Activated effector memory CD4-positive, alpha-beta T cell treated with anti-CD3 and anti-CD28 coated beads, Interleukin-2, amount 50 U/mL, for 16 hours (primary cell): ENCODE measurements at regions not wholly inside any gene's neighbourhood (a gene's known extent, or its start where the extent isn't known, plus 50 kb on each side); places are given as distances from the start of the nearest gene placed in this dataset.

Experiments
- DNase-seq: peaks from one replicate; pipeline ENCODE4 v3.0.0-alpha.2; 2020

DNA sequence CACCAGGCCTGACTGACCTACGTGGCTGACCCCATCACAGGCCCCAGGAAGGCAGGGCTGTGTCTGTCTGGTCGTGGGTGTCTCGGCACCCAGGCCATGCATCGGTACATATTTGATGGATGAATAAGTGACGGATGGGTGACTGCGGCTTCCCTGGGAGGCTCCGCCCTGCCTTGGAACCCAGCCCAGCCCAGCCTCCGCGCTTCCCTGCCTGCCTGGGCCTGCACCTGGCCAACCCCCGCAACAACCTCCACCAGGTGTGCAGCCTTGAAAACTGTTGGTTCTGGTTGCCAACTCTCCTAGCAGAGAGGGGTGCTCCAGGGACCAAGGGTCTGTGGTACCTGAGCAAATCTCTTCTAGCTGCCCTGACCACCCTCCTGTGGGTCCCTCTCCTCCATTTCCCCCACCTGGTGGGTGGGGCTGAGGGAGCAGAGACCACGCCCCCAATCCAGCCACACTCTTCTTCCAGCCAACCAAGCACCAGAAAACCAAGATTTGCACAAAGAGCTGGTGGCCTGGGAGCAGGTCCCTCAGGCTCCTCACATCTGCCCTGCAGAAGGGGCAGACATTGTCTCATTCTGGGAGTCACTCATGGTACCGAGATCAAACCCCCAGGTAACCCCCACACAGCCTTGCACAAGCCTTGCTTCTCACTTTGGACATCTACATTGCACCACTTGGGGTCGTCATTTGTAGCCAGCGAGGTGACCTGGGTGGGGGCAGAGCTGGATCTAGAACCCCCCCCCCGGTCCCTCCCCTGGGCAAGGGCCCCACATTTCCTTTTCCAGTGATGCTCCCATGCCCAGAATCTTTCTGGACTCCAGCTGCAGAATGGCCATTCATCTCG is 100.6 kb upstream of the IER5L start:
- no peak for DNase-seq

DNA sequence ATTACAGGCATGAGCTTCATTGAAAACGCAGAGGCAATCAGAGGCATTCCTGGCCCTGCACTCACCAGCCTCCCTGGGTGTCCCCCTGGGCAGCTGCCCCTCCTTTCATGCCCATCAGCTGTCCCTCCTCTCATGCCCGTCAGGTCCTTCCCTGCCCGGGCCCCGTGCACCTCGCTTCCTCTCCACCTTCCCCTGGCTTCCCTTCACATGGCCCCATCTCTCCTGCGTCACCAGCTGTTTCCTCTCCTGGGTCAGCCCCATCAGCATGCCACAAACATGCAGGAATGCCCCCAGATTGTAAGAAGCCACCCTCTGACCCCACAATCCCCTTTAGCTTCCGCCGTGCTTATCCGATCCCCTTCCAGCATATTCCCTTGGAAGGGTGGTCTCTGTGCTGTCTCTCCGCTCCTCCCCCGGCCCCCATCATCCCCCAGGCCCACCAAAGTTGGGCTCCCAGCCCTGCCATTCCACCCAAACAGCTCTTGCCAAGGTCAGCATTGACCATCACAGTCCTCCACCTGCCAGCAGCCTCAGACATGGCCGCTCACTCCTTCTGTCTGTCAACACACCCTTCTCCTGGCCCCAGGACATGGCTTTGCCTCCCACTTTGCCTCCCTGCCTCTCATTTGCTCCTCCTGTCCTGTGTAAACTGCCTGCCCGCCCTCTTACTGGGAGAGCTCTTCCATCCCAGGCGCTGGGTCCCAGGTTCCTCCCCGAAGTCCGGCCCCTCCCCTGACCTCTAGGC is 98.6 kb upstream of the IER5L start:
- DNase-seq, result peak; percentile 47

- DNase-seq, result peak; percentile 24
These were observed 97.7 kb upstream of the IER5L start for GRCh38 chr9:129275626-129276247.

DNA sequence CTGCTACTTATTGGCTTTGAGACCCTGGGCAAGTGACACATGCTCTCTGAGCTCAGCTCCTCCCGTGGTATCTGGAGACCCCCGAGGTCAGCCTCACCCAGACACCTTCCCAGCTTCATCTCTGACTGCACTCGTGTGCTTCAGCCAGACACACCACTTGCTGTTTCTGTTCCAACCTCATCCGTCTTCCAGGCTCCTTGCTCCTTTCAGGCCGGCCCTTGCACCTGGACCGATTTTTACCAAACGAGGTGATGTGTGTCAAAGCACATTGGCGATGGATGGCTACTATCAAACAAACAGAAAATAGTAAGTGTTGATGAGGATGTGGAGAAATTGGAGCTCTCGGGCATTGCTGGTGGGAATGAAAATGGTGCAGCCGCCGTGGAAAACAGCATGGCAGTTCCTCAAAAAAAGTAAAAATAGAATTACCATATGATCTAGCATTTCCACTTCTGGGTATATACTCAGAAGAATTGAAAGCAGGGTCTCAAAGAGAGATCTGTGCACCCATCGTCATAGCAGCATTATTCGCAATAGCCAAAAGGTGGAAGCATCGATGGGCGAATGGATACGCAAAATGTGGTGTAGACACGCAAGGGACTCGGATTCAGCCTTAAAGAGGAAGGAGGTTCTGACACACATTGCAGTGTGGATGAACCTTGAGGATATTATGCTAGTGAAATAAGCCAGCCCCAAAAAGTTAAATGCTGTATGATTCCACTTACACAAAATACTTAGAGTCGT is 96.1 kb upstream of the IER5L start:
- peak; percentile 25 for DNase-seq

DNA sequence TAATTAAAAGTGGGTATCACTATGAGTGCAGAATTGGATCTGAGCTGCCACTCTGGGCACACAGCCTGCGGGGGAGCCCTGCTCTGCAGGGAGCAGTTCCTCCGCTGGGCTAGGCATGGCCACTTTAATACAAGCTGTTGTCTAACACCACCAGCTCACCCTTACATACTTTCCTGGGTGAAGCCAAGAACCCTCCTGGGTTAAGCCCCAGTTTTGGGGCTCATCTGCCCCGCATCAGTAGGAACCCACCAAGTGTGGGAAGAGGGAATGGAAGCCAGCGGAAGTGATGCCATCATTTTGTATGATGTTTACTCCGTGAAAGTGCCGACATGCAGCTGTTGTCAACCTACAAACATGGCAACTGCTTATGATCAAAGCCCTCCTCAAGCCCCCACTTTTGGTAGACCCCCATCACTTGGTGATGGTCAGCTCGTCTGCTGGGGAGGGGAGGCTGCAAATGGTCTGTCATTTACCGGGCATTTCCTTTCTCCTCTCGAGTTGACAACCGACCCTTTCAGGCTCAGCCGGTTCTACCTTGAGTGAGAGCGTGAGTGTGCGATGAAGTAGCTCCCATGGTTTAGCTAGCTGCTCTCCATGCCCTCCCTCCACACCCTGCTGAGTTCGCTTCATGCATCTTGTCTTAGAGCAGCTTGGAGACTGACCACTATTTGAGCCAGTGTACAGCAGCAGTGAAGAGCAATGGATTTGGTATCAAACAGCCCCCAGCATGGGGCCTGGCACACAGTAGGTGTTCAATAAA is 95.3 kb upstream of the IER5L start:
- DNase-seq, result peak; percentile 43

DNA sequence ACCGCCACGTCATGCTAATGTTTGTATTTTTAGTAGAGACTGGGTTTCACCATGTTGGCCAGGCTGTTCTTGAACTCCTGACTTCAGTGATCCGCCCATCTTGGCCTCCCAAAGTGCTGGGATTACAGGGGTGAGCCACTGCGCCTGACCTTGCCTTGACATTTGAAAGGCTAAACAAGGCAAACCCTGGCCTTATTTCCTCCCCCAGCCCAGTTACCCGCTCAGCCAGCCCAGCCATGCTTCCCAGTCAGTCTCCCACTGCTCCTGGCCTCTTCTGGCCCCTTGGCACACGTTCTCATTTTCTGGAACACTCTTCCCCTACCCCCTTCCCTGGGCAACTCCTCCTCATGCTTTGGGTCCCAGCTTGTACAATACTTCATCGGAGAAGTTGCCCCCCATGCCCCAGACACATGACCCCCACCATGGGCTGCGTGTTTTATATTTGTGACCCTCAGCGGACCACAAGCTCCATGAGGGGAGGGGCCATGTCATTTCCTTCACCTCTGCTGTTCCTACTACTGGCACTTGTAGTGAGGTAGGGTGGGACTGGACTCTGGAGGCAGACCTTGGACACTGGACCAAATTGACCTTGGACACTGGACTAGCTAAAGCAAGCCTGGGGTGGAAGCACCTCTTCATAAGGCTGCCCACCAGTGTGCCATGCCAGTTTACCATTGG is 94.4 kb upstream of the IER5L start:
- peak; percentile 30 for DNase-seq

- DNase-seq, result no peak
These were observed 92.9 kb upstream of the IER5L start for GRCh38 chr9:129270903-129271431.

GRCh38 chr9:129270205-129270604 is 92.1 kb upstream of the IER5L start:
- peak; percentile 69 for DNase-seq

GRCh38 chr9:129267141-129267540 is 89.1 kb upstream of the IER5L start:
- DNase-seq, result no peak

- DNase-seq, result no peak
These were observed 88.5 kb upstream of the IER5L start for GRCh38 chr9:129266536-129266935.

- DNase-seq, result no peak
These were observed 86.3 kb upstream of the IER5L start for GRCh38 chr9:129264388-129264787.

DNA sequence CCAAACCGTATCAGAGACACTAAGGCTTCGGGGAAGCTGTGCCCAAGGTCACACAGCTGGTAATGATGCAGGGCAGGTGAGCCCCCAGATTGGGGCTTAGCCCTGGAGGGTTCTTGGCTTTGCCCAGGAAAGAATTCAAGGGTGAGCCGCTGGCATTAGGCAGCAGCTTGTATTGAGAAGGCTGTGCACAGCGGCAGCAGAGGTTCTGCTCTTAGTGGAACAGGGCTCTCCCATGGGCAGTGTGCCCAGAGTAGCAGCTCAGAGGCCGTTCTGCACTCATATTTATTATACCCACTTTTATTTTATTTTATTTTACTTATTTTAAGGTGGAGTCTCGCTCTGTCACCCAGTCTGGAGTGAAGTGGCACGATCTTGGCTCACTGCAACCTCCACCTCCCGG is 85.8 kb upstream of the IER5L start:
- DNase-seq, result no peak

GRCh38 chr9:129262261-129262660 is 84.2 kb upstream of the IER5L start:
- DNase-seq, result no peak

GRCh38 chr9:129259375-129259774 is 81.3 kb upstream of the IER5L start:
- DNase-seq, result no peak

GRCh38 chr9:129258823-129259301 is 80.8 kb upstream of the IER5L start:
- DNase-seq, result peak; percentile 67

- DNase-seq, result peak; percentile 95
These were observed 80.2 kb upstream of the IER5L start for GRCh38 chr9:129258124-129258822.

DNA sequence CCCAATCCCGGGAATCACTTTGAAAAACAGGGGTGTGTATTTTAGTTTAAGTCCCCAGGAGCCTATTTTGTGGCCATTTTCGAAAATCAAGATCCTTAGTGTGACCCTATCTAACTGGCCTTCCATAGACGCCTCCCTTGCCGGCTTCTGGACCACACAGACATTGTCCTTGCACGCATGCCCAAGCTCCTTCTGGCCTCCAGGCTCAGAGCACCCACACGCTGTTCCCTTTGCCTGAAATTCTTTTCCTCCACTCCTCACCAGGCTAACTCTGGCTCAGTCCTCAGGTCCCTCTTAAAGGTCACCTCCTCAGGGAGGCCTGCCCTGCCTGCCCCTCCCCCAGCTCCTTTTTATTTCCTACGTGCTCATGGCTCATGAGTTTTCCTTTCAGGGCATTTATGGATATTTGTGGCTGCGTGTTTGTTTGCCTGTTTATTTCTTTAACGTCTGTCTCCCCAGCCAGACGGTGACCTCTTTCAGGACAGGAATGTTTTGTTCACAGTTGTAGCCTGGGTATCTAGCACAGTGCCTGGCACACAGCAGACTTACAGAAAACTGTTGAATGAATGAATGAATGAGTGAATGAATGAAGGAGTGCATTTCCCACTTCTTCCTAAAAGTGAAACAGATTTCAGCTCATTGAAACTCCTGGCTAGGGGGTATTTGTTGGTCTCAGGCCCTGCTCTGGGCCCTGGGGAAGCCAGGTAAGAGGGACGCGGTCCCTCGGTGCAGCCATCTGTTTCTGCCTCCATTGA is 79.1 kb upstream of the IER5L start:
- DNase-seq, result peak; percentile 22

DNA sequence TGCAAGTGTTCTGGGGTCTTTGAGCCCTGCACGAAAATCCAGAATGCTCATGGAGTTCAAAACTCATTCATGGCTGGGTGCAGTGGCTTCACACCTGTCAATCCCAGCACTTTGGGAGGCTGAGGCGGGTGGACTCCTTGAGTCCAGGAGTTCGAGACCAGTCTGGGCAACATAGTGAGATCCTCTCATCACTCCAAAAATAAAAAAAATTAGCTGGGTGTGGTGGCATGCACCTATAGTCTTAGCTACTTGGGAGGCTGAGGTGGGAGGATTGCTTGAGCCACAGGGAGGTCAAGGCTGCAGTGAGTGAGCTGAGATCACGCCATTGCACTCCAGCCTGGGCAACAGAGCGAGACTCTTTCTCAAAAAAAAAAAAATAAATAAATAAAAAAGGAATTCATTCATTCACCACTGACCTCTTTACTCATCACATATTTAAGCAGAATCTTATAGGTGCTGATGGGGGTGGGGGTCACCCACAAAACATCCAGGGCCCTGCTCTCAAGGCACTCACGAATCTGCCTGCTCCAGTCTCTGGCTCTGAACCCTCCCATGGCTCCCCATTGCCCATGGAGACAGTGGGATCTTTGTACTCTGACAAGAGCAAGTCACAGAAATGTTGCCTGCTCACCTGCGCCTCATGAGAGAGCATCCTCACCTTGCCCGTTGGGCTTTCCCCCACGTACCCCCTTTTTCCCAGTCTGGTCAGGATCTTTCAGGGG is 76.7 kb upstream of the IER5L start:
- DNase-seq, result peak; percentile 33

DNA sequence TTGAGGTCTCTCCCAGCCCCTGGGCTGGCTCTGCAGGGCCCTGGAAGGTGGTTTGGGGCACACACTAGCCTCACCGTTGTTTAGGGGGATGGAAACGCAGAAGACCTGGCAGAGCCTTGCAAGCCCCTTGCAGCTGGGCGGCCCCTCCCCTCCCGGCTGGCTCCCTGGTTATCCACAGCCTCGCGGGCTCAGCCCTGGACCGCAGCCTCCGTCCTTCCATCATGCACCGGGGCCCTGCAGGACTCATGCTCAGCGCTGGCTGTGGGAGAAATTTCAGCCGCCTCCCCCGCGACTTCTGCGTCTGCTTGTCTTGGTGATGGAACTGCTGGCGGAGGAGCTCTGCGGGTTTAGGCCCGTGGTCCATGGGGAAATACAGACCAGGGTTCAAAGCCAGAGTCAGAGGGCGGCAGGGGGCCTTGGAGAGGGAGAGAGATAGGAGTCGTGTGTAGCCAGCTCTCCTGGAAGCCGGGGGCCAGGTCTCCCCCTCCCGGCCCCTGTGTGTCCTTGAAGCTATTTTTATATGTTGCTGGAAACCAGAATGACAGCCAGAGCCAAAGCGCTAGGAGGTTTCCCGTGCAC is 75.8 kb upstream of the IER5L start:
- peak; percentile 59 for DNase-seq
